OCI-LY1 (cell line): ENCODE measurements at regions not wholly inside any gene's neighbourhood (a gene's known extent, or its start where the extent isn't known, plus 50 kb on each side); places are given as distances from the start of the nearest gene placed in this dataset.

Experiments used
- H2AFZ ChIP-seq: fragments of 200-600 bp; sonication (generic), shearing (Covaris generic); 2 replicates; pipeline ENCODE4 v1.6.0; 2014; ENCODE audit warnings: antibody characterized with exemption, mild to moderate bottlenecking, low read length
- H3F3A ChIP-seq: fragments of 200-600 bp; sonication (generic), shearing (Covaris generic); 2 replicates; pipeline ENCODE4 v1.6.0; 2014; ENCODE audit warnings: mild to moderate bottlenecking, antibody characterized with exemption, low read length, moderate library complexity; ENCODE audit not compliant: insufficient read depth
- H3K27ac ChIP-seq: fragments of 200-600 bp; sonication (generic); 2 replicates; pipeline ENCODE4 v1.5.1; 2014; ENCODE audit warnings: low read length, mixed run types, mild to moderate bottlenecking, low read depth; ENCODE audit not compliant: poor library complexity, severe bottlenecking
- H3K27me3 ChIP-seq: fragments of 200-600 bp; sonication (generic); 2 replicates; pipeline ENCODE4 v1.6.0; 2014; ENCODE audit warnings: antibody characterized with exemption, mild to moderate bottlenecking, low read length, moderate library complexity; ENCODE audit not compliant: insufficient read depth
- H3K36me3 ChIP-seq: fragments of 200-600 bp; sonication (generic); 2 replicates; pipeline ENCODE4 v1.6.1; 2014; ENCODE audit warnings: mild to moderate bottlenecking, antibody characterized with exemption, low read length, moderate library complexity, mixed read lengths; ENCODE audit not compliant: insufficient read depth
- H3K4me1 ChIP-seq: fragments of 200-600 bp; sonication (generic); 2 replicates; pipeline ENCODE4 v1.5.1; 2014; ENCODE audit warnings: mild to moderate bottlenecking, low read length, moderate library complexity; ENCODE audit not compliant: insufficient read depth, severe bottlenecking
- H3K4me2 ChIP-seq: fragments of 200-600 bp; sonication (generic), shearing (Covaris generic); 2 replicates; pipeline ENCODE4 v1.6.1; 2014; ENCODE audit warnings: low read length
- H3K4me3 ChIP-seq: fragments of 200-600 bp; sonication (generic); 2 replicates; pipeline ENCODE4 v1.5.1; 2014; ENCODE audit warnings: low read length, low read depth, mild to moderate bottlenecking, mixed read lengths; ENCODE audit not compliant: poor library complexity, severe bottlenecking
- H3K79me2 ChIP-seq: fragments of 200-600 bp; shearing (Covaris generic); 2 replicates; pipeline ENCODE4 v1.6.1; 2016; ENCODE audit warnings: mixed run types, low read length, mixed read lengths; ENCODE audit not compliant: insufficient read depth
- H3K9ac ChIP-seq: fragments of 200-600 bp; sonication (generic), shearing (Covaris generic); 2 replicates; pipeline ENCODE4 v1.6.1; 2014; ENCODE audit warnings: mild to moderate bottlenecking, low read length, mixed read lengths
- H3K9me2 ChIP-seq: fragments of 200-600 bp; sonication (generic), shearing (Covaris generic); 2 replicates; pipeline ENCODE4 v1.6.1; 2014; ENCODE audit warnings: low read depth, mild to moderate bottlenecking, low read length, mixed read lengths
- H3K9me3 ChIP-seq: fragments of 200-600 bp; shearing (Covaris generic); 2 replicates; pipeline ENCODE4 v1.6.1; 2014; ENCODE audit warnings: low read length, mixed read lengths
- H4K20me1 ChIP-seq: fragments of 200-600 bp; sonication (generic), shearing (Covaris generic); 2 replicates; pipeline ENCODE4 v1.6.0; 2016; ENCODE audit warnings: mild to moderate bottlenecking, low read length; ENCODE audit not compliant: insufficient read depth
- EZH2 ChIP-seq: fragments of 200-600 bp; sonication (generic), shearing (Covaris generic); IDR thresholded peaks from 2 replicates; pipeline ENCODE4 v1.8.0; 2017; ENCODE audit warnings: borderline replicate concordance, mixed run types, mild to moderate bottlenecking, antibody characterized with exemption, low read length, moderate library complexity, mixed read lengths
- TF ChIP-seq, protein P1 (sequence below): fragments of 200-600 bp; sonication (generic), shearing (Covaris generic); IDR thresholded peaks from 2 replicates; pipeline ENCODE4 v1.5.1; 2017; ENCODE audit warnings: mild to moderate bottlenecking, antibody characterized with exemption, low read length, moderate library complexity, mixed read lengths

DNA sequence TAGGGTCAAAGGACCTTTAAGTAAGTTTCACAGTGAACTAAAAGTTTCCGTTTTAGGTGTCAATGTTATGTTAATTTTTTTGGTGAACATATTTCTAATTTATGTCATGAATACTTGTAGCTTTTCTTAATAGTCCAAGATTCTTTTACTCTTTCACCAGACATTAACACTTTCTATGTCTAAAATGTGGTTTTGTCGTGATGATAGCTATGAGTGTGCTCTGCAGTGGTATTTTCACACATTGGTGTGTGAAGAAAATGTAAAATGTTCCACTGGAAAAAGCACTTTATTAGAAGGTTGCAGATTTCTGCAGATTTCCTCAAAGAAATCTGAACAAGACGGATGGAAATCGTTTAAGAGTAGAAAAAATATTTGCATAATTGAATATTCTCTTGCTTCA is 561.0 kb upstream of the ANKRD30A start:
- Histone ChIP-seq H3K4me1 (no peaks in the 10 kb centered on the region), H3K4me3 (no peak overlapping the region), H2AFZ (no peak overlapping the region), H3K27me3 (no peaks in the 10 kb centered on the region), H4K20me1 (no peaks in the 10 kb centered on the region), H3K27ac (no peak overlapping the region), H3K36me3 (no peaks in the 10 kb centered on the region), H3K9me2 (no peaks in the 10 kb centered on the region), H3K9ac (no peak overlapping the region), H3K79me2 (no peaks in the 10 kb centered on the region), H3K4me2 (no peak overlapping the region), H3F3A (no peaks in the 10 kb centered on the region), H3K9me3 (no peaks in the 10 kb centered on the region)
- no peak for TF ChIP-seq EZH2
- TF ChIP-seq, protein P1, sequence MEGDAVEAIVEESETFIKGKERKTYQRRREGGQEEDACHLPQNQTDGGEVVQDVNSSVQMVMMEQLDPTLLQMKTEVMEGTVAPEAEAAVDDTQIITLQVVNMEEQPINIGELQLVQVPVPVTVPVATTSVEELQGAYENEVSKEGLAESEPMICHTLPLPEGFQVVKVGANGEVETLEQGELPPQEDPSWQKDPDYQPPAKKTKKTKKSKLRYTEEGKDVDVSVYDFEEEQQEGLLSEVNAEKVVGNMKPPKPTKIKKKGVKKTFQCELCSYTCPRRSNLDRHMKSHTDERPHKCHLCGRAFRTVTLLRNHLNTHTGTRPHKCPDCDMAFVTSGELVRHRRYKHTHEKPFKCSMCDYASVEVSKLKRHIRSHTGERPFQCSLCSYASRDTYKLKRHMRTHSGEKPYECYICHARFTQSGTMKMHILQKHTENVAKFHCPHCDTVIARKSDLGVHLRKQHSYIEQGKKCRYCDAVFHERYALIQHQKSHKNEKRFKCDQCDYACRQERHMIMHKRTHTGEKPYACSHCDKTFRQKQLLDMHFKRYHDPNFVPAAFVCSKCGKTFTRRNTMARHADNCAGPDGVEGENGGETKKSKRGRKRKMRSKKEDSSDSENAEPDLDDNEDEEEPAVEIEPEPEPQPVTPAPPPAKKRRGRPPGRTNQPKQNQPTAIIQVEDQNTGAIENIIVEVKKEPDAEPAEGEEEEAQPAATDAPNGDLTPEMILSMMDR = no peak

DNA sequence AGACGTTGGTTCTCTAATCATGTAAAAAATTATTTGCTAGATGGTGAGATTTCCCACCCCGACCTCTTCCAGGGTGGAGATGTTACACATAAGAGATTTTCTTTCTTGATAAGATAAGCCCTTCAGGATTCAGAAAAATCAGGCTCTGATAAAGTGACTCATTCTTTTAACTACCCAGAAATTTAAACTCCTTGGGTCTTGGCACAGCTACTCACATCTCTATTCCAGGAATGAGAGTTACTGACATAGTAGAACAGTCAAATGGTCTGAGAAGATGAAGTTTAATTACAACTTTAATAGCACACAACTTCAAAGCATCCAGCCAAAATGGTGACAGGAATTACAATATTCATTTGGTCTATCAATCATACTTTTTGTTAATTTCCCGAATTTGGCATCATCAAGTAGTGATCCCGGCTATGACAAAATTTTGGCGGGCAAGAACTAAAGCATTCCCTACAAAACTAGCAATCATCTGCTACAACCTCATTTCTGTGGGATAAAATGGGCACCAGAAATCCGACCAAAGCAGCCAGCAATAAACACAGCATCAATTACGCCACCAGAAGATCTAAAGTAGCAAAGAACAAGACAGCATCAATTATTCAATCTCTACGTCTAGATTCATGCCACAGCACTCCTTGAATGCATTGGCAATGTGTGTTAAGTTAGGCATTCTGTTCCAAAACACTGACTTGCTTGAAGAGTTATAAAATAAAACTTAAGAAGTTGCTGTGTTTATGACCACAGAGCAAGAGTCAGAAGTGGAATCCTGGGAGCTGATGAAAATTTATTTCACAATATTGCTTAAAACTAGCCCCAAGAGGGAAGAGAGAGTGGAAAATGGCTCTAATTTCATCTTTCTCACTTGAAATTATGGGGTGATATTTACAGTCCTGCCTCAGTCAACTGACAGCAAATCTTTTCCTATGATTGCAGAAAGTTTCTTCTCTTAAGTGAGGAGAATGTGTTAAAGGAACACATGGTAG is 565.7 kb upstream of the ANKRD30A start:
- Histone ChIP-seq H3K27ac (no peak overlapping the region), H3K79me2 (no peaks in the 10 kb centered on the region), H3K36me3 (no peaks in the 10 kb centered on the region), H4K20me1 (no peaks in the 10 kb centered on the region), H3K9ac (no peak overlapping the region), H3F3A (no peaks in the 10 kb centered on the region), H3K4me1 (no peaks in the 10 kb centered on the region), H3K27me3 (no peaks in the 10 kb centered on the region), H3K9me2 (no peaks in the 10 kb centered on the region), H2AFZ (no peak overlapping the region), H3K4me2 (no peak overlapping the region), H3K9me3 (no peaks in the 10 kb centered on the region), H3K4me3 (no peak overlapping the region)
- TF ChIP-seq EZH2 = no peak
- TF ChIP-seq, protein P1 = no peak

DNA sequence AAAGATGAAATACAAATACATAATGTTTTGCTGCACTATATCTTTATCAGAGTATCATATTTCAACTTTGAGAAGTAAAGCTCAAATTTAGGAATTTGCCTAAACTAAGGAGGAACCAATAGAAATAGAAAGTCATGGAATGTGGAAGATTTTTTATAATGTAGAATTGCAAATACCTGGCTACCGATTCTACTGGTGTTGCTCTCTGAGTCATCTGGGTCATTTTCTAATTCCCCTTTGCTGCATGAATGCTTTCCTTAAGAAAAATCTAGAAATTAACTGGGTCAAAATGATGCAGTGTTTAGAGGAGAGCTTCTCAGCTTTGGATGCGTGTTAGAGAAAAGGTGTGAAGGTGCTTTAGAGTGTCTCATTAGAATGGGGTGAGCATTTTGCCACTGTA is 568.9 kb upstream of the ANKRD30A start:
- H3K9me2 ChIP-seq = no peaks in the 10 kb centered on the region
- no peaks in the 10 kb centered on the region for H3K36me3 ChIP-seq
- no peak overlapping the region for H3K4me2 ChIP-seq
- no peak overlapping the region for H2AFZ ChIP-seq
- no peaks in the 10 kb centered on the region for H4K20me1 ChIP-seq
- no peak overlapping the region for H3K9ac ChIP-seq
- no peaks in the 10 kb centered on the region for H3K4me1 ChIP-seq
- H3K79me2 ChIP-seq = no peaks in the 10 kb centered on the region
- H3K9me3 ChIP-seq = no peaks in the 10 kb centered on the region
- no peak for TF ChIP-seq EZH2
- TF ChIP-seq, protein P1 = no peak
- H3K4me3 ChIP-seq = no peak overlapping the region
- H3K27me3 ChIP-seq = no peaks in the 10 kb centered on the region
- no peak overlapping the region for H3K27ac ChIP-seq
- no peaks in the 10 kb centered on the region for H3F3A ChIP-seq
